NB4 (cell line): ENCODE measurements at regions not wholly inside any gene's neighbourhood (a gene's known extent, or its start where the extent isn't known, plus 50 kb on each side); places are given as distances from the start of the nearest gene placed in this dataset.

Experiments
- DNase-seq: peaks from one replicate; pipeline ENCODE4 v3.0.0; 2010; ENCODE audit warnings: low read depth
- H3K4me3 ChIP-seq: one replicate; pipeline ENCODE4 v1.5.1; 2011; ENCODE audit warnings: mild to moderate bottlenecking, low read depth, low read length, moderate library complexity
- CTCF ChIP-seq: IDR thresholded peaks from one replicate; pipeline ENCODE4 v1.5.1; 2012; ENCODE audit warnings: low read depth, low read length
- MAX ChIP-seq: IDR thresholded peaks from 2 replicates; pipeline ENCODE4 v1.6.1; 2011; ENCODE audit warnings: low read depth, low read length
- MYC ChIP-seq: IDR thresholded peaks from 2 replicates; pipeline ENCODE4 v1.6.1; 2011; ENCODE audit warnings: low read depth, low read length
- POLR2A ChIP-seq: IDR thresholded peaks from 2 replicates; pipeline ENCODE4 v1.6.1; 2011; ENCODE audit warnings: mild to moderate bottlenecking; ENCODE audit not compliant: insufficient read length; ENCODE audit errors: extremely low read depth

- DNase-seq = peak; percentile 41
- H3K4me3 ChIP-seq = no peak overlapping the region
- no peak for TF ChIP-seq MYC
- no peak for TF ChIP-seq POLR2A
- no peak for TF ChIP-seq CTCF
- TF ChIP-seq MAX = no peak
These were observed 299.5 kb upstream of the SOX11 start for GRCh38 chr2:5392658-5393057.

GRCh38 chr2:5393474-5393873 lies 298.7 kb upstream of the SOX11 start:
- DNase-seq = no peak
- H3K4me3 ChIP-seq = no peak overlapping the region
- TF ChIP-seq POLR2A (no peak), MAX (no peak), MYC (no peak), CTCF (no peak)

- no peak overlapping the region for H3K4me3 ChIP-seq
- TF ChIP-seq POLR2A (no peak), CTCF (no peak), MAX (no peak), MYC (no peak)
- DNase-seq = no peak
These were observed 298.0 kb upstream of the SOX11 start for GRCh38 chr2:5394223-5394622.

GRCh38 chr2:5401115-5401657 lies 291.0 kb upstream of the SOX11 start:
- no peak overlapping the region for H3K4me3 ChIP-seq
- no peak for TF ChIP-seq POLR2A
- TF ChIP-seq CTCF = no peak
- TF ChIP-seq MYC = no peak
- TF ChIP-seq MAX = no peak
- DNase-seq = no peak

- H3K4me3 ChIP-seq = no peak overlapping the region
- no peak for DNase-seq
- TF ChIP-seq MYC = no peak
- TF ChIP-seq POLR2A = no peak
- no peak for TF ChIP-seq CTCF
- no peak for TF ChIP-seq MAX
These were observed 288.8 kb upstream of the SOX11 start for GRCh38 chr2:5403392-5403791.

- DNase-seq = no peak
- H3K4me3 ChIP-seq = no peak overlapping the region
- TF ChIP-seq CTCF (no peak), MYC (no peak), POLR2A (no peak), MAX (no peak)
These were observed 282.2 kb upstream of the SOX11 start for GRCh38 chr2:5409898-5410381.
